HEK293 (cell line): ENCODE measurements at regions not wholly inside any gene's neighbourhood (a gene's known extent, or its start where the extent isn't known, plus 50 kb on each side); places are given as distances from the start of the nearest gene placed in this dataset.

ENCODE experiments used
- CTCF ChIA-PET: fragments of 350-600 bp; formaldehyde crosslinking; extraction: SDS; loops from one replicate; lab custom pipeline; 2021; ENCODE audit warnings: antibody characterized with exemption; lab: Yijun Ruan, JAX
- POLR2A ChIA-PET: fragments of 300-600 bp; formaldehyde crosslinking; extraction: SDS; loops from one replicate; lab custom pipeline; 2020; ENCODE audit warnings: antibody characterized with exemption, inconsistent platforms; lab: Yijun Ruan, JAX
- H3K27ac ChIP-seq: fragments of 200-500 bp; sonication (Bioruptor generic); 2 replicates; pipeline ENCODE4 v1.5.1; 2014; ENCODE audit warnings: low read depth, low read length, control low read depth, inconsistent platforms; ENCODE audit errors: extremely low read depth
- H3K36me3 ChIP-seq, 2 experiments: fragments of 200-500 bp in 1 of 2; sonication (Bioruptor generic) in 1 of 2; 1 replicate in 1 of 2; 2 replicates in 1 of 2; pipeline ENCODE4 v1.5.1; 2014 to 2017; ENCODE audit warnings: inconsistent platforms in 2 of 2, low read length in 2 of 2; ENCODE audit not compliant: control insufficient read depth in 2 of 2, insufficient read depth in 1 of 2
- H3K4me1 ChIP-seq: fragments of 200-500 bp; sonication (Bioruptor generic); 2 replicates; pipeline ENCODE4 v1.5.1; 2014; ENCODE audit warnings: mild to moderate bottlenecking, low read length, inconsistent platforms; ENCODE audit not compliant: control insufficient read depth, insufficient read depth
- H3K4me3 ChIP-seq: 2 replicates; pipeline ENCODE4 v1.5.1; 2011; ENCODE audit warnings: low read depth, mild to moderate bottlenecking, control low read depth, low read length, moderate library complexity
- H3K9me3 ChIP-seq: fragments of 200-500 bp; sonication (Bioruptor generic); 2 replicates; pipeline ENCODE4 v1.5.1; 2014; ENCODE audit warnings: low read depth, low read length, inconsistent platforms; ENCODE audit not compliant: control insufficient read depth, insufficient read depth
- GLIS1 ChIP-seq: fragments of 450-650 bp; formaldehyde crosslinking; IDR thresholded peaks from 2 replicates; pipeline ENCODE4 v1.5.1; 2016; ENCODE audit warnings: missing biosample characterization, missing genetic modification characterization
- KLF16 ChIP-seq: fragments of 450-650 bp; formaldehyde crosslinking; IDR thresholded peaks from 2 replicates; pipeline ENCODE4 v1.5.1; 2017; ENCODE audit warnings: missing biosample characterization, missing genetic modification characterization
- KLF8 ChIP-seq: fragments of 450-650 bp; formaldehyde crosslinking; IDR thresholded peaks from 2 replicates; pipeline ENCODE4 v1.5.1; 2016; ENCODE audit warnings: missing biosample characterization, missing genetic modification characterization
- SP3 ChIP-seq: fragments of 450-650 bp; formaldehyde crosslinking; IDR thresholded peaks from 2 replicates; pipeline ENCODE4 v1.5.1; 2016; ENCODE audit warnings: missing biosample characterization, missing genetic modification characterization
- YY2 ChIP-seq: fragments of 450-650 bp; formaldehyde crosslinking; IDR thresholded peaks from 2 replicates; pipeline ENCODE4 v1.5.1; 2016; ENCODE audit warnings: missing biosample characterization, missing genetic modification characterization
- ZBTB1 ChIP-seq: fragments of 450-650 bp; formaldehyde crosslinking; IDR thresholded peaks from 2 replicates; pipeline ENCODE4 v1.5.1; 2016; ENCODE audit warnings: missing biosample characterization, missing genetic modification characterization
- ZBTB17 ChIP-seq: fragments of 450-650 bp; formaldehyde crosslinking; IDR thresholded peaks from 2 replicates; pipeline ENCODE4 v1.5.1; 2016; ENCODE audit warnings: missing biosample characterization, missing genetic modification characterization
- ZBTB21 ChIP-seq: fragments of 450-650 bp; formaldehyde crosslinking; IDR thresholded peaks from 2 replicates; pipeline ENCODE4 v1.5.1; 2017; ENCODE audit warnings: missing biosample characterization, missing genetic modification characterization
- ZBTB48 ChIP-seq: fragments of 450-650 bp; formaldehyde crosslinking; IDR thresholded peaks from 2 replicates; pipeline ENCODE4 v1.5.1; 2016; ENCODE audit warnings: missing biosample characterization, missing genetic modification characterization
- ZFHX2 ChIP-seq: fragments of 450-650 bp; formaldehyde crosslinking; conservative IDR thresholded peaks from 2 replicates; pipeline ENCODE4 v1.5.1; 2016; ENCODE audit warnings: missing biosample characterization, missing genetic modification characterization
- ZFP3 ChIP-seq: fragments of 450-650 bp; formaldehyde crosslinking; IDR thresholded peaks from 2 replicates; pipeline ENCODE4 v1.5.1; 2016; ENCODE audit warnings: low read depth, missing biosample characterization, missing genetic modification characterization
- ZNF112 ChIP-seq: fragments of 450-650 bp; formaldehyde crosslinking; IDR thresholded peaks from 2 replicates; pipeline ENCODE4 v1.5.0; 2017; ENCODE audit warnings: missing biosample characterization, missing genetic modification characterization
- ZNF121 ChIP-seq: fragments of 450-650 bp; formaldehyde crosslinking; IDR thresholded peaks from 2 replicates; pipeline ENCODE4 v1.5.1; 2016; ENCODE audit warnings: missing biosample characterization, missing genetic modification characterization
- ZNF146 ChIP-seq: fragments of 450-650 bp; formaldehyde crosslinking; IDR thresholded peaks from 2 replicates; pipeline ENCODE4 v1.5.1; 2016; ENCODE audit warnings: missing biosample characterization, missing genetic modification characterization
- ZNF19 ChIP-seq: fragments of 450-650 bp; formaldehyde crosslinking; IDR thresholded peaks from 2 replicates; pipeline ENCODE4; 2016; ENCODE audit warnings: missing biosample characterization, missing genetic modification characterization, low read depth
- ZNF2 ChIP-seq: fragments of 450-650 bp; formaldehyde crosslinking; IDR thresholded peaks from 2 replicates; pipeline ENCODE4 v1.5.1; 2016; ENCODE audit warnings: missing biosample characterization, missing genetic modification characterization
- ZNF211 ChIP-seq: fragments of 450-650 bp; formaldehyde crosslinking; IDR thresholded peaks from 2 replicates; pipeline ENCODE4 v1.5.1; 2016; ENCODE audit warnings: low read depth, missing biosample characterization, missing genetic modification characterization
- ZNF23 ChIP-seq: fragments of 450-650 bp; formaldehyde crosslinking; IDR thresholded peaks from 2 replicates; pipeline ENCODE4 v1.5.1; 2016; ENCODE audit warnings: missing biosample characterization, missing genetic modification characterization, borderline replicate concordance
- ZNF24 ChIP-seq: fragments of 450-650 bp; formaldehyde crosslinking; IDR thresholded peaks from 2 replicates; pipeline ENCODE4 v1.5.1; 2016; ENCODE audit warnings: missing biosample characterization, missing genetic modification characterization
- ZNF266 ChIP-seq: fragments of 450-650 bp; formaldehyde crosslinking; IDR thresholded peaks from 2 replicates; pipeline ENCODE4 v1.5.1; 2016; ENCODE audit warnings: missing biosample characterization, missing genetic modification characterization, low read depth
- ZNF274 ChIP-seq, 2 experiments: fragments of 200-500 bp in 1 of 2; fragments of 450-650 bp in 1 of 2; sonication (Bioruptor generic) in 1 of 2; formaldehyde crosslinking in 1 of 2; IDR thresholded peaks; 2 replicates each; pipeline versions ENCODE4 v1.5.1 to v1.6.1; 2014 to 2016; ENCODE audit warnings: borderline replicate concordance in 1 of 2, inconsistent platforms in 1 of 2, low read length in 1 of 2, missing biosample characterization in 1 of 2, missing genetic modification characterization in 1 of 2
- ZNF335 ChIP-seq: fragments of 450-650 bp; formaldehyde crosslinking; conservative IDR thresholded peaks from 2 replicates; pipeline ENCODE4 v1.5.1; 2016; ENCODE audit warnings: missing biosample characterization, missing genetic modification characterization
- ZNF37A ChIP-seq: fragments of 450-650 bp; IDR thresholded peaks from 2 replicates; pipeline ENCODE4 v1.5.1; 2018; ENCODE audit warnings: missing biosample characterization, missing genetic modification characterization
- ZNF416 ChIP-seq: fragments of 450-650 bp; formaldehyde crosslinking; IDR thresholded peaks from 2 replicates; pipeline ENCODE4 v1.5.1; 2016; ENCODE audit warnings: missing biosample characterization, missing genetic modification characterization
- ZNF510 ChIP-seq: fragments of 450-650 bp; formaldehyde crosslinking; IDR thresholded peaks from 2 replicates; pipeline ENCODE4 v1.5.1; 2018; ENCODE audit warnings: mild to moderate bottlenecking, missing genetic modification characterization, missing biosample characterization; ENCODE audit not compliant: insufficient replicate concordance
- ZNF654 ChIP-seq: fragments of 450-650 bp; formaldehyde crosslinking; IDR thresholded peaks from 2 replicates; pipeline ENCODE4 v1.5.1; 2016; ENCODE audit warnings: low read depth, missing biosample characterization, missing genetic modification characterization
- ZNF660 ChIP-seq: fragments of 450-650 bp; IDR thresholded peaks from 2 replicates; pipeline ENCODE4 v1.5.1; 2018; ENCODE audit warnings: missing biosample characterization, mild to moderate bottlenecking, missing genetic modification characterization
- ZNF670 ChIP-seq: fragments of 450-650 bp; formaldehyde crosslinking; IDR thresholded peaks from 2 replicates; pipeline ENCODE4 v1.5.1; 2016; ENCODE audit warnings: missing biosample characterization, missing genetic modification characterization, low read depth
- ZNF707 ChIP-seq: fragments of 450-650 bp; formaldehyde crosslinking; IDR thresholded peaks from 2 replicates; pipeline ENCODE4 v1.5.1; 2016; ENCODE audit warnings: missing biosample characterization, missing genetic modification characterization
- ZNF768 ChIP-seq: fragments of 450-650 bp; formaldehyde crosslinking; IDR thresholded peaks from 2 replicates; pipeline ENCODE4 v1.5.1; 2018; ENCODE audit warnings: missing biosample characterization, mild to moderate bottlenecking, missing genetic modification characterization
- TF ChIP-seq, protein P1 (sequence below): fragments of 450-650 bp; formaldehyde crosslinking; IDR thresholded peaks from 2 replicates; pipeline ENCODE4 v1.5.1; 2016; ENCODE audit warnings: missing biosample characterization, missing genetic modification characterization
- TF ChIP-seq, protein P2 (sequence below): fragments of 450-650 bp; formaldehyde crosslinking; IDR thresholded peaks from 2 replicates; pipeline ENCODE4 v1.5.1; 2017; ENCODE audit warnings: missing biosample characterization, mild to moderate bottlenecking, missing genetic modification characterization, moderate library complexity

DNA sequence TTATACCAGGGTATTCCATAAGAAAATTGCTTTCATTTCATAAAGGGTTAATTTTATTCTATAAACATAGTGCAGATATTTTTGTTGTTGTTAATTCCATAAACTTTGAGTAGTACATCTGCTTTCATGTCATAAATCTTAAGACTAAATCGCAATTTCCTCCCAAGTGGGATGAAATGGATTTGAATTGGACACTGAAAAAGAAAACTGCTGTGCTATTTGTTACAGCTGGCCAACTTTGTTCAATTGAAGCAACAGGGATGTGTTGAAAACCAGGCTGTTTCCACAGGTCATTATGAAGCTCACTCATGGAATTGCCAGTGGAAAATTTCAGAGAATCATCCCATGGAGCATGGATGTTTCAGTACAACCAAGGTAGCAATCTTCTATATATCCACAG is 252.5 kb upstream of the RGS18 start (continued):
- TF ChIP-seq ZNF2 (tag by site-specific recombination) = no peak
- no peak for TF ChIP-seq ZNF24
- TF ChIP-seq ZNF670 (tag by site-specific recombination) = no peak
- TF ChIP-seq ZNF146 (tag by site-specific recombination) = no peak
- no peak for TF ChIP-seq ZNF654 (tag by site-specific recombination)
- TF ChIP-seq ZNF660 = no peak

DNA sequence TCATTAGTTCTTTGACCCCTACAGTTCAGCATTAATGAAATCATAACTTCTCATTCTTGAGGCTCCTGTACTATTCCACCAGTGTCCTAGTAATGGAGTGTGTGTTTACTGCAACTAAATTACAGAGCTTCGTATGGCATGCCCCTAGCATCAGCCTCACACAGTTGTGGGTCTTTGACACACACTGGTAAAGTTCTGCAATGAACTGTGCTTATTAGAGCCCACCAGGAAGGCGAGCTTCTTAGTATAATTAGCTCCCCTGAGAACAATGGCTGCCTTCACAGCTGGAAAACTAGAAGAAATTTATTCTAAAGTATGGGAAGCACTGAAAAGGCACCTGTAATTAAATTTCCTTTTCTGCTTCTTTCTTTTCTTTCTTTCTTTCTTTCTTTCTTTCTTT is 251.1 kb upstream of the RGS18 start:
- Histone ChIP-seq H3K4me1 (no peaks in the 10 kb centered on the region), H3K36me3 (no peaks in the 10 kb centered on the region), H3K27ac (no peak overlapping the region), H3K9me3 (no peaks in the 10 kb centered on the region), H3K4me3 (no peak overlapping the region)
- TF ChIP-seq ZNF416 (tag by site-specific recombination) (no peak), YY2 (tag by site-specific recombination) (no peak), ZNF211 (tag by site-specific recombination) (no peak), ZBTB17 (tag by site-specific recombination) (no peak), ZNF335 (tag by site-specific recombination) (no peak), ZNF121 (tag by site-specific recombination) (no peak), ZNF707 (tag by site-specific recombination) (no peak), ZNF37A (tag by site-specific recombination) (no peak)
- ChIA-PET POLR2A (no interaction called here), CTCF (no interaction called here)

DNA sequence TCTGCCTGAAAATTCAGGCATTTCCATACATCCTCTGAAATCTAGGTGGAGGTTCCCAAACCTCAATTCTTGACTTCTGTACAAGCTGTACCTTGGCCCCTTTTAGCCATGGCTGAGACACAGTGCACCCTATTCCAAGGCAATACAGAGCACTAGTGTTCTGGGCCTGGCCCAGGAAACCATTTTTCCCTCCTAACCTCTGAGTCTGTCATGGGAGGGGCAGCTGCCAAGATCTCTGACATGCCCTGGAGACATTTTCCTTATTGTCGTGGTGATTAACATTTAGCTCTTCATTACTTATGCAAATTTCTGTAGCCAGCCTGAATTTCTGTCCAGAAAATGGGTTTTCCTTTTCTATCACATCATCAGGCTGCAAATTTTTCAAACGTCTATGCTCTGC is 248.0 kb upstream of the RGS18 start:
- CTCF ChIA-PET = no interaction called here

DNA sequence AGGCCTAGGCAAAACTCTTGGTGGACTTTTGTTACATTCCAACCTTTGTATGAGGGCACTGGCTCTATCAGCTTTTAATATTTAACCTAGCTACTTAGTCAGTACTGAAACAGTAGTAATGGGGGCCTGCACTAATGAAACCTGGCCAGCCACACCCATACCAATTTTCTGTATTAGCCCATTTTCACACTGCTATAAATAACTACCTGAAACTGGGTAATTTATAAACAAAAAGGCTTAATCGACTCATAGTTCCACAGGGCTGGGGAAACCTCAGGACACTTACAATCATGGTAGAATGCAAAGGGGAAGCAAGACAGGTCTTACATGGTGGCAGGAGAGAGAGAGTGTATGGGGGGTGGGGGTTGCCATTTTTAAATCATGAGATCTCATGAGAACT is 245.7 kb upstream of the RGS18 start:
- Histone ChIP-seq H3K4me1 (no peaks in the 10 kb centered on the region), H3K36me3 (no peaks in the 10 kb centered on the region), H3K27ac (no peak overlapping the region), H3K9me3 (no peaks in the 10 kb centered on the region), H3K4me3 (no peak overlapping the region)
- TF ChIP-seq ZNF112 (tag by site-specific recombination) (no peak), ZBTB21 (tag by site-specific recombination) (no peak), ZNF23 (no peak), KLF16 (tag by site-specific recombination) (no peak), ZNF274 (IDR thresholded peaks at IDR 0.05; ENCODE audit: low read length) (no peak), ZNF274 (tag by site-specific recombination; IDR thresholded peaks at IDR 0.05; ENCODE audit: borderline replicate concordance) (no peak), ZBTB1 (tag by site-specific recombination) (no peak), ZNF510 (tag by site-specific recombination) (no peak), ZBTB48 (tag by site-specific recombination) (no peak), GLIS1 (no peak), ZFP3 (tag by site-specific recombination) (no peak), ZNF768 (tag by site-specific recombination) (no peak)
- TF ChIP-seq, protein P1, sequence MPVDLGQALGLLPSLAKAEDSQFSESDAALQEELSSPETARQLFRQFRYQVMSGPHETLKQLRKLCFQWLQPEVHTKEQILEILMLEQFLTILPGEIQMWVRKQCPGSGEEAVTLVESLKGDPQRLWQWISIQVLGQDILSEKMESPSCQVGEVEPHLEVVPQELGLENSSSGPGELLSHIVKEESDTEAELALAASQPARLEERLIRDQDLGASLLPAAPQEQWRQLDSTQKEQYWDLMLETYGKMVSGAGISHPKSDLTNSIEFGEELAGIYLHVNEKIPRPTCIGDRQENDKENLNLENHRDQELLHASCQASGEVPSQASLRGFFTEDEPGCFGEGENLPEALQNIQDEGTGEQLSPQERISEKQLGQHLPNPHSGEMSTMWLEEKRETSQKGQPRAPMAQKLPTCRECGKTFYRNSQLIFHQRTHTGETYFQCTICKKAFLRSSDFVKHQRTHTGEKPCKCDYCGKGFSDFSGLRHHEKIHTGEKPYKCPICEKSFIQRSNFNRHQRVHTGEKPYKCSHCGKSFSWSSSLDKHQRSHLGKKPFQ (tag by site-specific recombination) = no peak
- TF ChIP-seq, protein P2, sequence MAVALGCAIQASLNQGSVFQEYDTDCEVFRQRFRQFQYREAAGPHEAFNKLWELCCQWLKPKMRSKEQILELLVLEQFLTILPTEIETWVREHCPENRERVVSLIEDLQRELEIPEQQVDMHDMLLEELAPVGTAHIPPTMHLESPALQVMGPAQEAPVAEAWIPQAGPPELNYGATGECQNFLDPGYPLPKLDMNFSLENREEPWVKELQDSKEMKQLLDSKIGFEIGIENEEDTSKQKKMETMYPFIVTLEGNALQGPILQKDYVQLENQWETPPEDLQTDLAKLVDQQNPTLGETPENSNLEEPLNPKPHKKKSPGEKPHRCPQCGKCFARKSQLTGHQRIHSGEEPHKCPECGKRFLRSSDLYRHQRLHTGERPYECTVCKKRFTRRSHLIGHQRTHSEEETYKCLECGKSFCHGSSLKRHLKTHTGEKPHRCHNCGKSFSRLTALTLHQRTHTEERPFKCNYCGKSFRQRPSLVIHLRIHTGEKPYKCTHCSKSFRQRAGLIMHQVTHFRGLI (tag by site-specific recombination) = no peak
- ChIA-PET POLR2A (no interaction called here), CTCF (no interaction called here)

More for the DNA sequence above, 248.0 kb upstream of the RGS18 start:
- POLR2A ChIA-PET = no interaction called here
- no peak overlapping the region for H3K4me3 ChIP-seq
- H3K9me3 ChIP-seq = no peaks in the 10 kb centered on the region
- H3K27ac ChIP-seq = no peak overlapping the region
- H3K36me3 ChIP-seq = no peaks in the 10 kb centered on the region
- TF ChIP-seq SP3 (tag by site-specific recombination) (no peak), KLF8 (tag by site-specific recombination) (no peak), ZNF2 (tag by site-specific recombination) (no peak), ZNF146 (tag by site-specific recombination) (no peak), ZFHX2 (tag by site-specific recombination) (no peak), ZNF19 (tag by site-specific recombination) (no peak), ZNF266 (tag by site-specific recombination) (no peak)
- no peaks in the 10 kb centered on the region for H3K4me1 ChIP-seq
